Smooth muscle cell (in vitro differentiated cells): ENCODE measurements at regions not wholly inside any gene's neighbourhood (a gene's known extent, or its start where the extent isn't known, plus 50 kb on each side); places are given as distances from the start of the nearest gene placed in this dataset.

Experiments
- DNase-seq: peaks from one replicate; lab custom pipeline; 2025; ENCODE audit not compliant: unreplicated experiment; lab: John Stamatoyannopoulos, UW
- H2AFZ ChIP-seq: fragments of 200-600 bp; sonication (generic); 2 replicates; pipeline ENCODE4 v1.6.0; 2016; ENCODE audit warnings: antibody characterized with exemption, low read depth, mild to moderate bottlenecking
- H3F3A ChIP-seq: fragments of 200-600 bp; sonication (generic); 2 replicates; pipeline ENCODE4 v1.6.0; 2017; ENCODE audit warnings: antibody characterized with exemption, low read depth
- H3K27ac ChIP-seq: fragments of 200-600 bp; sonication (generic); 2 replicates; pipeline ENCODE4 v1.5.1; 2016; ENCODE audit warnings: low read depth, mild to moderate bottlenecking
- H3K27me3 ChIP-seq: fragments of 200-600 bp; sonication (generic); 2 replicates; pipeline ENCODE4 v1.6.1; 2016; ENCODE audit warnings: low read depth, mild to moderate bottlenecking
- H3K36me3 ChIP-seq: fragments of 200-600 bp; sonication (generic); 2 replicates; pipeline ENCODE4 v1.5.1; 2016; ENCODE audit warnings: low read depth
- H3K4me1 ChIP-seq: fragments of 200-600 bp; sonication (generic); 2 replicates; pipeline ENCODE4 v1.5.1; 2016; ENCODE audit warnings: low read depth
- H3K4me2 ChIP-seq: fragments of 200-600 bp; sonication (generic); 2 replicates; pipeline ENCODE4 v1.6.0; 2016; ENCODE audit warnings: mild to moderate bottlenecking
- H3K4me3 ChIP-seq: fragments of 200-600 bp; sonication (generic); 2 replicates; pipeline ENCODE4 v1.5.1; 2016; ENCODE audit warnings: mild to moderate bottlenecking
- H3K79me2 ChIP-seq: fragments of 200-600 bp; sonication (generic); 2 replicates; pipeline ENCODE4 v1.6.0; 2016; ENCODE audit warnings: low read depth, mild to moderate bottlenecking
- H3K9ac ChIP-seq: fragments of 200-600 bp; sonication (generic); 2 replicates; pipeline ENCODE4 v1.6.0; 2016; ENCODE audit warnings: low read depth
- H3K9me3 ChIP-seq: fragments of 200-600 bp; sonication (generic); replicated peaks from 2 replicates; pipeline ENCODE4 v1.5.1; 2016; ENCODE audit warnings: low read depth
- H4K20me1 ChIP-seq: fragments of 200-600 bp; sonication (generic); 2 replicates; pipeline ENCODE4 v1.6.0; 2016; ENCODE audit warnings: low read depth
- CTCF ChIP-seq: fragments of 200-600 bp; sonication (generic); IDR thresholded peaks from 2 replicates; pipeline ENCODE4 v1.5.1; 2017; ENCODE audit warnings: borderline replicate concordance, mild to moderate bottlenecking, antibody characterized with exemption; ENCODE audit not compliant: insufficient read depth, poor library complexity, severe bottlenecking
- WGBS: methylation state at CpG from one replicate; pipeline ENCODE4 v1.1.7; 2016; ENCODE audit warnings: low lambda C conversion rate; 5-methylcytosine and 5-hydroxymethylcytosine counted together

GRCh38 chr6:18545726-18546125, 158.6 kb downstream of the RNF144B start:
- H3K27me3 ChIP-seq: no peaks in the 10 kb centered on the region
- H3K9ac ChIP-seq: no peak overlapping the region
- H3K36me3 ChIP-seq: no peaks in the 10 kb centered on the region
- no peak overlapping the region for H3K4me3 ChIP-seq
- TF ChIP-seq CTCF: no peak
- no peaks in the 10 kb centered on the region for H3K79me2 ChIP-seq
- H3F3A ChIP-seq: no peaks in the 10 kb centered on the region
- H4K20me1 ChIP-seq: no peaks in the 10 kb centered on the region
- H3K9me3 ChIP-seq: no peaks in the 10 kb centered on the region
- no peak overlapping the region for H3K27ac ChIP-seq
- no peak for DNase-seq
- H3K4me1 ChIP-seq: no peaks in the 10 kb centered on the region
- no peak overlapping the region for H2AFZ ChIP-seq
- no peak overlapping the region for H3K4me2 ChIP-seq

GRCh38 chr6:18550119-18550518, 163.0 kb downstream of the RNF144B start:
- no peaks in the 10 kb centered on the region for H3K9me3 ChIP-seq
- H2AFZ ChIP-seq: no peak overlapping the region
- no peaks in the 10 kb centered on the region for H3K36me3 ChIP-seq
- no peak overlapping the region for H3K9ac ChIP-seq
- H4K20me1 ChIP-seq: no peaks in the 10 kb centered on the region
- no peaks in the 10 kb centered on the region for H3K79me2 ChIP-seq
- no peak overlapping the region for H3K4me3 ChIP-seq
- H3K27ac ChIP-seq: no peak overlapping the region
- H3F3A ChIP-seq: no peaks in the 10 kb centered on the region
- DNase-seq: no peak
- no peaks in the 10 kb centered on the region for H3K4me1 ChIP-seq
- TF ChIP-seq CTCF: no peak
- no peak overlapping the region for H3K4me2 ChIP-seq
- H3K27me3 ChIP-seq: no peaks in the 10 kb centered on the region
- 95% methylated on average over 3 of the region's 3 CpGs for WGBS

GRCh38 chr6:18551228-18551627, 164.1 kb downstream of the RNF144B start:
- H3K9ac ChIP-seq: no peak overlapping the region
- no peaks in the 10 kb centered on the region for H3K79me2 ChIP-seq
- H3K9me3 ChIP-seq: no peaks in the 10 kb centered on the region
- H2AFZ ChIP-seq: no peak overlapping the region
- no peak overlapping the region for H3K4me3 ChIP-seq
- no peak for TF ChIP-seq CTCF
- no peaks in the 10 kb centered on the region for H3F3A ChIP-seq
- WGBS: 9% methylated on average over 2 of the region's 2 CpGs
- H3K4me1 ChIP-seq: no peaks in the 10 kb centered on the region
- peak overlapping the region; percentile 56 for H3K27ac ChIP-seq
- H3K4me2 ChIP-seq: peak overlapping the region; percentile 71
- no peaks in the 10 kb centered on the region for H4K20me1 ChIP-seq
- H3K36me3 ChIP-seq: no peaks in the 10 kb centered on the region
- no peak for DNase-seq
- H3K27me3 ChIP-seq: no peaks in the 10 kb centered on the region

GRCh38 chr6:18555750-18556149, 168.6 kb downstream of the RNF144B start:
- WGBS: 35% methylated on average over 2 of the region's 2 CpGs
- H3K4me3 ChIP-seq: no peak overlapping the region
- no peak for TF ChIP-seq CTCF
- no peak overlapping the region for H3K27ac ChIP-seq
- no peaks in the 10 kb centered on the region for H3K9me3 ChIP-seq
- H2AFZ ChIP-seq: no peak overlapping the region
- H3K4me2 ChIP-seq: no peak overlapping the region
- no peaks in the 10 kb centered on the region for H3K27me3 ChIP-seq
- H3K36me3 ChIP-seq: no peaks in the 10 kb centered on the region
- no peaks in the 10 kb centered on the region for H4K20me1 ChIP-seq
- no peaks in the 10 kb centered on the region for H3K4me1 ChIP-seq
- no peaks in the 10 kb centered on the region for H3F3A ChIP-seq
- no peak overlapping the region for H3K9ac ChIP-seq
- DNase-seq: no peak
- no peaks in the 10 kb centered on the region for H3K79me2 ChIP-seq
